GM19239 (cell line): ENCODE measurements at regions not wholly inside any gene's neighbourhood (a gene's known extent, or its start where the extent isn't known, plus 50 kb on each side); places are given as distances from the start of the nearest gene placed in this dataset.

Experiments used
- DNase-seq: peaks from one replicate; pipeline ENCODE4 v3.0.0; 2011; ENCODE audit warnings: low spot score; ENCODE audit not compliant: insufficient read length
- FAIRE-seq: peaks from 2 replicates; lab custom pipeline; 2011; peaks lifted over from hg19 to GRCh38; lab: Jason Lieb, UNC

DNA sequence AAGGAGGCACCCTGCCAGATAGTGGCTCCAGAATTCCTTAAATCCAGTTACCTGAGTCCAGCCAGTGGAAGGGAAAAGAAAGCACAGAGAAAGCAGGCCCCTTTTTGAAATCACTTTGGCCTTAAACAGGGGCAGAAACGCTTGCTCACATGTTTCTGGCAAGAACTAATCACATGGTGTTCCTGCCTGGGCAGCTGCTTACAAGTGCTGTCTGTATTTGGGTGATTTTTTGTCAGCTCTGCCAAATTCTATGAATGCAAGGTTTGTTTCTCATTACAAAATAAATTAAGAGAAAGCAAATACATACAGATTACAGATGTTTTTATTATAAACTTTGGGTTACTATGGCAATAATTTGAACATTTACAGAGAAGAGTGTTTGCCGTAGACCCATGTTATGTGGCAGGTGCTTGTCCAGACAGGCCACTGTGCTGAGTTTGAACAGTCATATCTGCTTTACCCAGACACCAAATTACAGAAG lies 1237.8 kb downstream of the SLITRK5 start:
- FAIRE-seq, result no peak
- DNase-seq, result no peak

DNA sequence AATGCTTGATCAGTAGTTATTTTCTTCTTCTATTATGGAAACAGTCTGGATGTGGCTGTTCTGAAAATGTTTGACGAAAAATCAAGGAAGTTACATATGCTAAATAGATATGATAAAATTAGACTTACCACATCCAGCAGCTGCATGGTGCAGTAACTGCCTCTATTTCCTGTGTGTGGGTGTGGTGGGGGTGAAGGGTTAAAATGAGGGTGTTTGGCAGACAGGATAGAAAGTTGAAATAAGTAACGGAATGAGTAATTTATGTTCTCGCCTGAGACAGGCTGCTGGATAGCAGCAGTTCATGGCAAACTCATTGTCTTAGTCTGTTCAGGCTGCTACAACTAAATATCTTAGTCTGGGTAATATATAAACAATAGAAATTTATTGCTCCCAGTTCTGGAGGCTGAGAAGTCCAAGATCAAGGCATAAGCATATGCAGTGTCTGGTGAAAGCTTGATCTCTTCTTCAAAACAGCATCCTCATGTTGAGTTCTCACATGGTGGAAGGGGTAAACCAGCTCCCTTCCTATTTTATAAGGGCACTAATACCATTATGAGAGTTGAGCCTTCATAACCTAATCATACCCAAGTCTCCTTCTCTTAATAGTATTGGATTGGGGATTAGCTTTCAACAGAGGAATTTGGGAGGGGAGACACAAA lies 1248.9 kb downstream of the SLITRK5 start:
- FAIRE-seq (no peak), DNase-seq (no peak)

DNA sequence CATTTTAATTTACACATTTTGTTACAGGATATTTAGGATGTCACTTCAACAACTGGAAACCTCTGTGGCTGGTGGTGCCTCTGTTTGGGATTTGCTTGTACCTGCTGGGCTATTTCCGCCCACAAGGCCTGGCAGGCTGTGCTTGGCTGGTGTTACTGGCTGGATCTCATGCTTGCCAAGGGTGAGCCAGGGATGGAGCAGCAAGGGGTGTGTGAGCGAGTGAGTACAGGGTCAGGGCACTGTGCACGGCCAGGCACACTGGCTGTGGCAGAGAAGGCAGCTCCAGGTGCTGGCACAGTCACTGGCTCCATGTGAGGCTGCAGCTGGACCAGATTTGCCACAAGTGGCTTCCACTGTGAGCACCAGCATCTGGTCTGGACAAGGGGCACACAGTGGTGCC lies 1254.8 kb downstream of the SLITRK5 start:
- no peak for FAIRE-seq
- no peak for DNase-seq

DNA sequence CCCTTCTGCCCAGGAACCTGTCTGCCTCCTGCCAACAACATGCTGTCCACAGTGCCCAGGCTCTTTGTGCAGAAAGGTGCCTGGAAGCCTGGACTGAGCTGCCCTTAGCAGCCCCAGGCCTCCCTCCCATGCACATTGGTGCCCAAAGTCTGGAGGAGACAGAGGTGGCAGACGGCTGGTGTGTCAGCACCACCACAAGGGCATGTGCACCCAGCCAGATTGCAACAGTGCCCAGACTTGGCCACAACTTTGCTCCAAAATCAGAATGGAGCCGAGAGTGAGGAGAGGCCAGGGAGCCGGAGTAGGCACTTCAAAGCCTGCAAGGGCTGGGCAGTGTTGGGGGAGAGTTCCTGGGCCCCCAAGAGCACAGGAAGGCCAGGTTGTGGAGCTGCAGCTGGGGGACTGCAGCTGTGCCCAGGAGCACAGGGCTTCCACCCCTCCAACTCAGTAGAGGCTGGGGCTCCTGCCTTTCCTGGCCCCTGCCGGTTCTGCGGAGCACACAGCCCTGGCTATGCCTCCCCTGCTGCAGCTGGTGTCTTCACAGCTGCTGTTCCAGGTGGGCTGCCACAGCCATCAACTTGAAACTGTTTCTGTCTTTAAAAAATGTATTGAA lies 1255.8 kb downstream of the SLITRK5 start:
- no peak for DNase-seq
- FAIRE-seq, result no peak

DNA sequence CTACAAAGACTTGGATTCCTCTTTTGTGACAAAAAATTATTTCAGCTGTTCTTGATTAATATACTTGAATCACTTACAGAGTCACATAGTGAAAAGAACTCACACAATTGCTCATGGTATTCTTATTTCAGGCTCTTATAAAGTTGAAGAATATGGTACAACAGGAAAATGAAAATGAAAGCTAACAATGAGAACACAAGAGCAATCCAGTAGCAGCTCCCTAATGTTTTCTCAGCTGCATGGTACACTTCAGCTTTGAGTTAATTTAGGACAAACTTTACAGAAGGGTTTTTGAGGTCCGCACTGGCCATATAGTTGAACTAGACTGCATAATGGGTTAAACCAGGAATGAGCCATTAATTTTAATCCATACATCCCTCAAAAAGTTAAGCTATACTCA lies 1261.8 kb downstream of the SLITRK5 start:
- DNase-seq, result no peak
- FAIRE-seq, result no peak

DNA sequence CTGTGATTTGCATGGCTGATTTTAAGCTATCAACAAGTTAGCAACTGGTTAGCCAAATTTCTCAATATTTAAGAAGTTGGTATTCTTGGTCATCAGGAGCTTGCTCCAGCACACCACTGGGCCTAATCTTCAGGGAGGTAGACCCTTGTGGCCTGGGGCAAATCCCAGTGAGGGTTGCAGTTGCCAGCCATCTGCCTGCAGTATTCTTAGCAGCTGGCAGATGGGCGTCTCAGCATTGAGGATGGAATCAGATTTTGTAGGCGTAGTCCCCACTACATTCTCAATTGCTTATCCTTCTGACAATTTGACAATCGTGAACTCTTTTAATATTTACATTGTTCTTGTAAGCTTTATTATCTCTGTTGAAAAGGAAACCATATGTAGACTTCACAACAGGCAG lies 1266.2 kb downstream of the SLITRK5 start:
- no peak for DNase-seq
- FAIRE-seq, result no peak

DNA sequence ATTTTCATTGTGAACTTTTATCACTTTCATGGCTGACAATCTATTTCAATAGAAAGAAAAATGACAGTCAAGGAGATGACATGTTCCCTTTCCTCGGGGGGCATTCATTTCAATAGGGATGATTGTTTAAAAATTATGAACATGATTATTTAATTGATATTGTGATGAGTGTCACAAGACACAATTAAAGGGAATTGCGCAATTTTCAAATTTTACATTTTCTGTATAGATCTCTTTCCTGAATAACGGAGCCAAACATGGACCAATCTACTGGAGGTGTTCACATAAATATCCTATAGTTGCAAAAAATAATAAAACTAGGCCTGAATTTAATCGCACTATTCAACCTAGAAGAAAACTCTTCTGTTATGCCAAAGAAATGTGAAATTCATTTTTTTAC lies 1274.6 kb downstream of the SLITRK5 start:
- DNase-seq (no peak), FAIRE-seq (no peak)

DNA sequence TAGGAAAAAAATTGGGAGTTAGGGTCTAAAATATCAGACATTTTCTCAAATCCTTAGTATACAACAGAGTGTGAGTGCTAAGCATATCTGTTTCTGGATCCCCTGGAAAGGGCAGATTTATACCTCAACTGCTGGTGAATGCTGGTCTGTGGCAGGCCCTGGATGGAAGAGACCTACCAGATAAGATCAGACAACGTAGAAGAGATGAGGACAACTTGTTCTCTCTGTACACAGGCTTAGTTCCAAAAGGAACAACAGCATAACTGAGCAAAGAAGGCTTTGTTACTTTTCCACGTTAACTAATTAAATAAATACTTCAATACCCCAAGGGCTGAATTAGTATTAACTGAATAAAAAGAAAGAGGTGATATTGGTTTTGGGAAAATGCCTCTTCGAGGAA lies 1277.3 kb downstream of the SLITRK5 start:
- DNase-seq, result no peak
- no peak for FAIRE-seq

DNA sequence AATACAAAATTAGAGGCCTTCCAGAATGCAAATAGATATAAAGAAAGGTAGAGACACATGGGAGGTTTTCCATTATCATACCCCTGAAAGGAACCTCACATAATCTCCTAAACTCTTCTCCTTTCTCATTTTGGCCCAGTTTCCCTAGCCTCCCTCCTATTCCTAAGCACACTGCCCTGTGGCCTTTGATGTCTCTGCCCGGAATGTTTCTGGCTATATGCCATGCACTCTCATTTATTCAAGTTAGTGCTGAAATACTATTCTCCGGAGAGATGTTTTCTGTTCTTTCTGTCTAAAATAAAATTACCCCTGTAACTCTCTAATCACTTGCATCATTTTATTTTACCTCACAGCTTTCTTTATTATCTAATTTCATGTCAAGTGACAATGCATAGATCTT lies 1287.7 kb downstream of the SLITRK5 start:
- DNase-seq (no peak), FAIRE-seq (no peak)

DNA sequence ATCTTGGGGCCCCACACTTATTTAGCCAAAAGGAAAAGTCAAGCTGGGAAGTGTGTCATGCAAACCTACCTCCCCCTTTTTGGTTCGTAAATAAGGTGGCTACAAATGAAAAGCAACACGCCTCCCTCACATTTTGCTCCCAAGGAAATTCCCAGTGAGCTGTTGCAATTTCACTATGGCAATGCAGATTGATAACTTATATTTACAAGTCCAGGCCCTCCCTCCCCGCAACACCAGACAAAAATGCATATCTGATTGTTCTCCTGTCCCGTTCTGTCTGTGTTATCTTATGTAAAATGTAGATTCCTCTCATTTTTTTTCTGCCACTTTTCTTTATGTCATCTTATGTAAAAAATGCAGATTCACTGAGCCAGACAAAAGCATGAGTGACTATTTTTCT lies 1305.3 kb downstream of the SLITRK5 start:
- DNase-seq, result no peak
- FAIRE-seq, result no peak

DNA sequence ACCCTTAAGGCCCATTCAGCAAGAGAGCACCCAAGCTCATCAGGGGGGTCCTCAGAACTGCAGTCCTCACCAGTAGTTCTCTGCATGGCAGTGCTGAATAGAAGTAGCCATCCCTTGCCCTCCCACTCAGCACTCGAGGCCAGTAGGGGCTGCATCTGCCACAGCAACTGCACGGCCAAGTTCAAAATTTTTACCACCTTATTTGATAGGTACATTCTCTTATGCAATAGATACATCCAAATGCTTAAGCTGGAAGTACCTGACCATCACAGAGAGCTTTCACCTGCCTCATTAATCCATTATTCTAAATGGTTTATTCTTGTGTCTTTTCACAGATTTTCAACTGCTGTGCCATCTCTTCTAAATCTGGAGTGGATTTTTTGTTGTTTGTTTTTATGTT lies 1307.4 kb downstream of the SLITRK5 start:
- DNase-seq (no peak), FAIRE-seq (no peak)

DNA sequence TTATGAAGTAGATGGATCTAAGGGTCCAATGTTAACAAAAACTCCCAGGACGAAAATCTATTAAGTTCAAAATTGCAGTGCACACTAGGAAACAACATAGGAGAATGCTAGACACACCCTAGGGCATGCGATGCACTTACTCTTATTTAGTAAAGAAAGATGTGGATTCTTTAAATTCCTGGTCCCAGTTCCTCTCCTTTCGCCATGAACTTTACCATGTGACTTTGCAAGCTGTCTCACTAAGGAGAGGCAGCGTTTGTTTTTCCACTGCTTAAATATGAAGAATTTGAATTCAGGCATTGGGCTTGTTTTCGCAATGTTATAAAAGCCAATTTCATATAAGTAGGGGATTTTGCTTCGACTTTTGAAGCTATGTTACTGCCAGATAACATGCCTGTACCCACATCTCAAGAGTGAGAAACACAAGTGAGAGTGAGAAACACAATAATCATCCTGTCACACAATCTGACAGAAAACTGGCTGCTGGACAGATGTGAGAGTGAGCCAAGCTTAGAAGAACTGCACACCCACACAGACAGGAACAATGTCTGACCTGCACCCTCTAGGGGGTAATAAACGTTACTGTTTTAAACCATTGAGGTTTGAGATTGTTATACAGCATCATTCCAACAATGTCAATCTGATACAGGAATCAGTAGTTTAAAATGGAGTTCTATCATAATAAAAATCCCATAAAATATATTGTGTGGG lies 1308.4 kb downstream of the SLITRK5 start:
- no peak for FAIRE-seq
- DNase-seq, result no peak

DNA sequence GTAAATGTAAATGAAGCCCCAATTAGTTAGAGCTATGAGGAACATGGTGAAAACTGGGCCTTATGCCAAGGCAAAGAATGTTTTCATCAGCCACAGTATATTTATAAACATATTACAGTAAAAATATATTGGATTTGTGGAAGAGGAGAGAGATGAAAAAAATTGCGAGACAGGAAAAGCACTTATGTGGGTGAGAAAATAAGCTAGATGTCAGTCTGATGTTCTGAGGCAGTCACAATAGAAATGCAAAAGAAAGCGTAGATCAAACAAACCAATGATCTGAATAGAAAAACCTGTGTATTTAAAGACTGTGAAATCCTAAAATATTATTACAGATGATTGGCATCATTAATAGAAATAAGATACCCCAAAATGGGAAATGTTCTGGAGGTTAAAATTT lies 1332.5 kb downstream of the SLITRK5 start:
- DNase-seq (no peak), FAIRE-seq (no peak)

DNA sequence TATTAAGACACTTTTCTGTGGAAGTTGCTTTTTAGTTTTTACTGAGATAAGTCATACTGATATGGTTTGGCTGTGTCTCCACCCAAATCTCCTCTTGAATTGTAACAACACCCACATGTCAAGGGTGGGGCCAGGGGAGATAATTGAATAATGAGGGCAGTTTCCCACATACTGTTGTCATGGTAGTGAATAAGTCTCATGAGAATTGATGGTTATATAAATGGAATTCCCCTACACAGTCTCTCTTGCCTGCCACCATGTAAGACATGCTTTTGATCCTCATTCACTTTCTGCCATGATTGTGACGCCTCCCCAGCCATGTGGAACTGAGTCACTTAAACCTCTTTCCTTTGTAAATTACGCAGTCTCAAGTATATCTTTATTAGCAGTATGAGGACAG lies 1340.4 kb downstream of the SLITRK5 start:
- FAIRE-seq, result no peak

DNA sequence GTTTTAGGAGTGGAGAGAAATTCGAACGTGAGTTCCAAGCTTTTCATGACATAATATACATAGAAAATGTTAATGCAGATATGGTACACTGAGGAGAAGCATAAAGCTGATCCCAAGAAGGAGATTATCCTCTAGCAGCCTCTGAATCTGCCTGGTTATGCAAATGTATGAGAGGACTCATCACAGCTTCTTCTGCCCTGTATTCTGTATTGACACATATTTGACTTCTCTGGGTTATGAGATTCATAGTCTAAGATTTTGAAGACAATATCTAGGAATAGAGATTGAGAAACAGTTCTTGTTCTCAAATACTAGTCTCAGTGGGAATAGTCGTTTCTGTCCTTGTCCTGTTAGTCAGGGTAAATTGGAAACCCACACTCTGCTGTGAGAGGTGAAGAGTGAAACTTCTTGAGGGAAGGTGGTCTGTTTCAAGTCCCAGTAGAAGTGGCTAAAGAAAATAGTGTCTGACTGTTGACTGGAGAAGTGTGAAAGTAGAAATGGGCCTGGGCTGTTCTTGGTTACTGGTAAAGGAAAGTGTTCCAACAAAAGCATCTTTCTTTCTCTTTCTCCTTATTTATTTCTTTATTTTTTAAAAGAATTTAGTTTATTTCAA lies 1356.6 kb downstream of the SLITRK5 start:
- FAIRE-seq, result no peak
- no peak for DNase-seq

More for the DNA sequence above, 1340.4 kb downstream of the SLITRK5 start:
- DNase-seq, result no peak

DNA sequence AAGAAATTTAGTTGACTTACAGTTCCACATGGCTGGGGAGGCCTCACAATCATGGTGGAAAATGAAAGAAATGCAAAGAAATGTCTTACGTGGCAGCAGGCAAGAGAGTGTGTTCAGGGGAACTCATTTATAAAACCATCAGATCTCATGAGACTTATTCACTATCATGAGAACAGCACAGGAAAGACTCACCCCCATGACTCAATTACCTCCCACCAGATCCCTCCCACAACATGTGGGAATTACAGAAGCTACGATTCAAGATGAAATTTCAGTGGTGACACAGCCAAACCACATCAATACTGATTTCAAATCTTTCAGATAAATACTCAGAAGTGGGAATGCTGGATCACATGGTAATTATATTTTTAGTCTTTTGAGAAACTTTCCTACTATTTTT lies 1357.9 kb downstream of the SLITRK5 start:
- FAIRE-seq (no peak), DNase-seq (no peak)

DNA sequence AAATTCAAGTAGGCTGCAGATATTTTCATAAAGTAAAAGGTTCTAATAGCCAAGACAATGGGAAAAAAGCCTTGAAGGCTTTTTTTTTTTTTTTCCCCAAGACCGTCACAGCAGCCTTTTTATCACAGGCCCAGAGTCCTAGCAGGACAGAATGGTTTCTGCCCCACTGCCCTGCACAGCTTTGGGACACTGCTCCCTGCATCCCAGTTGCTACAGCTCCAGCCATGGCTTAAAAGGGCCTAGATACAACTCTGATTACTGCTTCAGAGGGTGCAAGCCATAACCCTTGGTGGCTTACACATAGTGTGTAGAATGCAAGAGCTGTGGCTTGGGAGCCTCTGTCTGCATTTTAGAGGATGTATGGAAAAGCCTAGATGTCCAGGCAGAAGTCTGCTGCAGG lies 1362.8 kb downstream of the SLITRK5 start:
- no peak for FAIRE-seq
- no peak for DNase-seq

DNA sequence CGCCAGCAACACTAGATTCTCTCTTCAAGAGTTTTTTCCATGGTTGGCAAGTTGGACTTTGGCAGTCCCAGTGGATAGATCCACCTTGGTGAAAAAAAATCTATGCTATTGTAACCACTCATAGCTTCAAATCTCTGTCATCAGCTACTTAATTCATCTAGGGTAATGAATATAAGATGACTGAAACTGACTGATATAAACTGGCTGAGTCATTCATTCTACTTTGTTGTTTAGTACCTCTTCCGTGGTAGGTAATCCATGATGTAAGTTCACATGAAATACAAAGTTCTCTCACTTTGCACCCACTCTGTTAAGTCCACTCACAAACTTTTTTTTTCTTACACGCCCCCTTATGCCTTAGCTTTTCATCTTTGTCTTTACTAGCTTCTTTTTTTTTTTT lies 1381.5 kb downstream of the SLITRK5 start:
- FAIRE-seq (no peak), DNase-seq (no peak)

DNA sequence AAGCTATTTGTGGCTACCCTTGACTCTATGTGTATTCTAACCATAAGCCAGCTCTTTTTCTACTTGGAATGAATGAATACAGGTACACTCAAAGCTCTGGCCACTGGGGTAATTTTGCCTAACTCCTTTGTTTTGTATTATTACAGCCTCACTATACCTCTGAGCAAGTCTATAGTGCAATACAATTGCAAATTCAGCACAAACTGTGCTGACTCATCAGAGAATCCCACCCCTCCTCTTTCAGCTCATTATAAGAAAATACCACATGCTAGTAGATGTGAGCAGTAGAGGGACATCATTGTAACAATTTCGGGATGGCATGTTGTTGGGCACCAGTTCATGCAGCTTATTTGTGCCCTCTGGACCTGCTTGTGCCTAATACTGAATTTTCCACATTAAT lies 1382.2 kb downstream of the SLITRK5 start:
- DNase-seq (no peak), FAIRE-seq (no peak)

DNA sequence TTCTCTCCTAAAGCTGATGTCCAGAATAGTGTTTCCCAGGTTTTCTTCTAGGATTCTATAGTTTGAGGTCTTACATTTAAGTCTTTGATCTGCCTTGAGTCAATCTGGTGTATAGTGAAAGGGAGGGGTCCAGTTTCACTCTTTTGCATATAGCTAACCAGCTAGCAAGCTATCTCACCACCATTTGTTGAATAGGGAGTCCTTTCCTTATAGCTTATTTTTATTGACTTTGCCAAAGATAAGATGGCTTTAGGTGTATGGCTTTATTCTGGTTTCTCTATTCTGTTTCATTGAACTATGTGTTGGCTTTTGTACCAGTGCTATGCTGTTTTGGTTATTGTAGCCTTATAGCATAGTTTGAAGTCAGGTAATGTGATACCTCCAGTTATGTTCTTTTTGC lies 1386.1 kb downstream of the SLITRK5 start:
- FAIRE-seq, result no peak
- no peak for DNase-seq

DNA sequence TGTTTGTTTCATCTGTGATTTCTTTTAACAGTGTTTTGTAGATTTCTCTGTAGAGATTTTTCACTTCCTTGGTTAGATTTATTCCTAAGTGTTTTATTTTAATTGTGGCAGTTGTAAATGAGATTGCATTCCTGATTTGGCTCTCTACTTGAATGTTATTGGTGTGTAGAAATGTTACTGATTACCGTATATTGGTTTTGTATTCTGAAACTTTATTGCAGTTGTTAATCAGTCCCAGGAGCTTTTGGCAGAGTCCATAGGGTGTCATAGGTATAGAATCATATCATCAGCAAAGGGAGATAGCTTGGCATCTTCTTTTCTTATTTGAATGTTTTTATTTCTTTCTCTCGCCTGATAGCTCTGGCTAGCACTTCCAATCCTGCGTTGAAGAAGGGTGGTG lies 1386.7 kb downstream of the SLITRK5 start:
- DNase-seq (no peak), FAIRE-seq (no peak)
